ENCODE measurements at regions not wholly inside any gene's neighbourhood (a gene's known extent, or its start where the extent isn't known, plus 50 kb on each side); places are given as distances from the start of the nearest gene placed in this dataset.
"Not testable (repeated sequence)": the region's sequence is repeated elsewhere in the genome, so short reads cannot be mapped to it uniquely, and the experiment has no call there.

GRCh38 chr5:91794856-91795548 lies 411.9 kb upstream of the ARRDC3 start:
- DNase-seq (ENCODE audit: low read depth): no peak
- TF ChIP-seq, protein P1, sequence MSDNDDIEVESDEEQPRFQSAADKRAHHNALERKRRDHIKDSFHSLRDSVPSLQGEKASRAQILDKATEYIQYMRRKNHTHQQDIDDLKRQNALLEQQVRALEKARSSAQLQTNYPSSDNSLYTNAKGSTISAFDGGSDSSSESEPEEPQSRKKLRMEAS (IDR thresholded peaks at IDR 0.05; ENCODE audit: low read depth, low read length): no peak
- TF ChIP-seq MYC (IDR thresholded peaks at IDR 0.05; ENCODE audit: low read depth, low read length) (no peak), POLR2A (IDR thresholded peaks at IDR 0.05; ENCODE audit: extremely low read depth, insufficient read length) (no peak)
- no peak overlapping the region for H3K4me3 ChIP-seq (ENCODE audit: low read depth, low read length)

DNA sequence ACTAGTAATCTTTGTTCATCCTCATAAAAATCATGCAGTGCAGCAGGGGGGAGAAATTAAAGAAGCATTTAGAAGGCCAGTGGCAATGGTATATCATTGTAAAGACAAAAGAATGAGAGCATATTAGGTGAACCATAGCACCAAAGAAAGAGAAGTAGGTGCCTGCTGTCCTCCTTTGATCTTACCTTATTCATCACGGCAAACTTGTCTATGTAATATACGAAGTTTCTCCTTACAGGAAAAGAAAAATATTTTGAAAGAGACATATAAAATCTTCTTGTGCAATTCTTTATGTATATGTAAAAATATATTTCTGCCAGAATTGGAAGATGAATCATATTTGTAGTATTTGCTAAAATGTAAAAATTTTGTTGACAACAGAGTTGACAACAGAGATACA lies 411.3 kb upstream of the ARRDC3 start:
- TF ChIP-seq POLR2A (IDR thresholded peaks at IDR 0.05; ENCODE audit: extremely low read depth, insufficient read length): no peak
- TF ChIP-seq, protein P1 (IDR thresholded peaks at IDR 0.05; ENCODE audit: low read depth, low read length): no peak
- TF ChIP-seq MYC (IDR thresholded peaks at IDR 0.05; ENCODE audit: low read depth, low read length): no peak
- TF ChIP-seq, protein P2, sequence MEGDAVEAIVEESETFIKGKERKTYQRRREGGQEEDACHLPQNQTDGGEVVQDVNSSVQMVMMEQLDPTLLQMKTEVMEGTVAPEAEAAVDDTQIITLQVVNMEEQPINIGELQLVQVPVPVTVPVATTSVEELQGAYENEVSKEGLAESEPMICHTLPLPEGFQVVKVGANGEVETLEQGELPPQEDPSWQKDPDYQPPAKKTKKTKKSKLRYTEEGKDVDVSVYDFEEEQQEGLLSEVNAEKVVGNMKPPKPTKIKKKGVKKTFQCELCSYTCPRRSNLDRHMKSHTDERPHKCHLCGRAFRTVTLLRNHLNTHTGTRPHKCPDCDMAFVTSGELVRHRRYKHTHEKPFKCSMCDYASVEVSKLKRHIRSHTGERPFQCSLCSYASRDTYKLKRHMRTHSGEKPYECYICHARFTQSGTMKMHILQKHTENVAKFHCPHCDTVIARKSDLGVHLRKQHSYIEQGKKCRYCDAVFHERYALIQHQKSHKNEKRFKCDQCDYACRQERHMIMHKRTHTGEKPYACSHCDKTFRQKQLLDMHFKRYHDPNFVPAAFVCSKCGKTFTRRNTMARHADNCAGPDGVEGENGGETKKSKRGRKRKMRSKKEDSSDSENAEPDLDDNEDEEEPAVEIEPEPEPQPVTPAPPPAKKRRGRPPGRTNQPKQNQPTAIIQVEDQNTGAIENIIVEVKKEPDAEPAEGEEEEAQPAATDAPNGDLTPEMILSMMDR (IDR thresholded peaks at IDR 0.05; ENCODE audit: low read depth, low read length): no peak
- no peak for DNase-seq (ENCODE audit: low read depth)
- no peak overlapping the region for H3K4me3 ChIP-seq (ENCODE audit: low read depth, low read length)

- H3K4me3 ChIP-seq (ENCODE audit: low read depth, low read length): no peak overlapping the region
- TF ChIP-seq POLR2A (IDR thresholded peaks at IDR 0.05; ENCODE audit: extremely low read depth, insufficient read length) (no peak), MYC (IDR thresholded peaks at IDR 0.05; ENCODE audit: low read depth, low read length) (no peak)
- TF ChIP-seq, protein P2 (IDR thresholded peaks at IDR 0.05; ENCODE audit: low read depth, low read length): no peak
- TF ChIP-seq, protein P1 (IDR thresholded peaks at IDR 0.05; ENCODE audit: low read depth, low read length): no peak
- DNase-seq (ENCODE audit: low read depth): no peak
Measured at GRCh38 chr5:91787718-91788117, 404.6 kb upstream of the ARRDC3 start.

DNA sequence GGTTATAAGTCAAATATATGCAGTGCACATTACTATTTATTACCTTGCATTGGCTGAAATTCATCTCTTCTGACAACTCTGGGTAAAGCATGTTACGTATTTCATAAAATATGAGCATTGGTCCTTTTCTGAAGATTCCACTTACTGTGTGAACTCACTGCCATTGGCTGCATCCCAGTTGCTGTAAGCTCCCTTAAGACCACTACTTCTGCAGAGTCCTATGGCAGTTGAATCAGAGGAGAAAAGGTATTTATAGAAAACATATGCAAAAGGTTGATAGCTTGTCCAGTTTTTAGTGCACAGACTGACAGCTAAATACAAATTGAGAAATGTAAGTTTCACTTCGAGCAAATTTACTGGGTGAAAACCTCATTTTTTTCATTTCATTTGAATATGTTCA lies 394.6 kb upstream of the ARRDC3 start:
- DNase-seq (ENCODE audit: low read depth): no peak
- TF ChIP-seq POLR2A (IDR thresholded peaks at IDR 0.05; ENCODE audit: extremely low read depth, insufficient read length) (no peak), MYC (IDR thresholded peaks at IDR 0.05; ENCODE audit: low read depth, low read length) (no peak)
- TF ChIP-seq, protein P2 (IDR thresholded peaks at IDR 0.05; ENCODE audit: low read depth, low read length): no peak
- TF ChIP-seq, protein P1 (IDR thresholded peaks at IDR 0.05; ENCODE audit: low read depth, low read length): no peak
- H3K4me3 ChIP-seq (ENCODE audit: low read depth, low read length): no peak overlapping the region

- DNase-seq (ENCODE audit: low read depth): no peak
- H3K4me3 ChIP-seq (ENCODE audit: low read depth, low read length): no peak overlapping the region
- TF ChIP-seq, protein P1 (IDR thresholded peaks at IDR 0.05; ENCODE audit: low read depth, low read length): no peak
- TF ChIP-seq, protein P2 (IDR thresholded peaks at IDR 0.05; ENCODE audit: low read depth, low read length): no peak
- TF ChIP-seq MYC (IDR thresholded peaks at IDR 0.05; ENCODE audit: low read depth, low read length): no peak
Measured at GRCh38 chr5:91776249-91776648, 393.1 kb upstream of the ARRDC3 start.

DNA sequence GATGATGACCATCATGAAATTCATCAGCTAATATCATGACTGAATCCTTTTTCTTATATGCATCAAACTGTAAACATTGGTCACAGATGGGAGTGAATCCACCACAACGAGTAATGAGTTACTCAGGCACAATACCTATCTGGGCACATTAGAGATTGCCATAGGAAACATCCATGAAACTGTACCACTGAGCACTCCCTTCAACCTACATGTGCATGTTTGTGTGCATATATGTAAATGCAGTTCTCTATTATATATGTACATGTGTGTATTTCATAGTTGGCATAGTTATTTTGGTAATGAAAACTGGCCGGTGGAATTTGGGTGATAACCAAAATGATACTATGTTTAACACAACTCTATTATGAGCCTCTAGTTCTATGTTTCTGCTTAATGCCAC lies 387.3 kb upstream of the ARRDC3 start:
- TF ChIP-seq, protein P1 (IDR thresholded peaks at IDR 0.05; ENCODE audit: low read depth, low read length): no peak
- TF ChIP-seq POLR2A (IDR thresholded peaks at IDR 0.05; ENCODE audit: extremely low read depth, insufficient read length) (no peak), MYC (IDR thresholded peaks at IDR 0.05; ENCODE audit: low read depth, low read length) (no peak)
- TF ChIP-seq, protein P2 (IDR thresholded peaks at IDR 0.05; ENCODE audit: low read depth, low read length): no peak
- no peak overlapping the region for H3K4me3 ChIP-seq (ENCODE audit: low read depth, low read length)
- no peak for DNase-seq (ENCODE audit: low read depth)

- not testable (repeated sequence) for H3K4me3 ChIP-seq (ENCODE audit: low read depth, low read length)
Measured at GRCh38 chr5:91757383-91757782, 374.3 kb upstream of the ARRDC3 start.

More at GRCh38 chr5:91757383-91757782, 374.3 kb upstream of the ARRDC3 start:
- DNase-seq (ENCODE audit: low read depth): not testable (repeated sequence)

All from NB4 (cell line).